ENCODE measurements at regions not wholly inside any gene's neighbourhood (a gene's known extent, or its start where the extent isn't known, plus 50 kb on each side); places are given as distances from the start of the nearest gene placed in this dataset.

GRCh38 chr14:53510281-53510912, 357.3 kb upstream of the DDHD1 start:
- no peak overlapping the region for H3K14ac ChIP-seq (ENCODE audit: insufficient read length)
- no peak overlapping the region for H2BK15ac ChIP-seq (ENCODE audit: low read length)
- H4K8ac ChIP-seq (ENCODE audit: extremely low read depth, insufficient read depth, low read length) = no peak overlapping the region
- H3K23ac ChIP-seq (ENCODE audit: insufficient read length) = no peak overlapping the region
- H4K20me1 ChIP-seq (replicated peaks in 1 of 2; ENCODE audit: control insufficient read depth in 1 of 2, insufficient read depth in 2 of 2, low read length in 2 of 2) = no peaks in the 10 kb centered on the region
- H3K4me3 ChIP-seq (ENCODE audit: extremely low read depth in 1 of 4, insufficient read depth in 2 of 4, low read depth in 3 of 4, low read length in 4 of 4) = no peak overlapping the region
- no peaks in the 10 kb centered on the region for H3K27me3 ChIP-seq (replicated peaks in 1 of 4; ENCODE audit: control insufficient read depth in 3 of 4, extremely low read depth in 1 of 4, insufficient read depth in 3 of 4, low read length in 3 of 4)
- no peak overlapping the region for H2BK20ac ChIP-seq (ENCODE audit: low read length)
- TF ChIP-seq TAF7 (optimal IDR thresholded peaks at IDR 0.05; ENCODE audit: borderline replicate concordance, low read depth, low read length) = no peak
- H4K5ac ChIP-seq (ENCODE audit: insufficient read length, low read depth, low read length) = no peak overlapping the region
- H3K4ac ChIP-seq (replicated peaks; ENCODE audit: insufficient read length, low read depth, low read length) = no peak overlapping the region
- ChIA-PET CTCF (ENCODE audit: partially characterized antibody) (interaction anchor here (0.5 to 0.7 kb wide), 3 partner anchors 666 to 825 kb away, joined by 3 read pairs; no protein-coding TSS in a partner anchor), POLR2A (ENCODE audit: partially characterized antibody) (interaction anchor here (0.7 kb wide), 1 partner anchor 404 kb away, joined by 4 read pairs; no protein-coding TSS in a partner anchor)
- H3K4me1 ChIP-seq (replicated peaks in 1 of 4; ENCODE audit: control insufficient read depth in 3 of 4, insufficient read depth in 4 of 4, low read length in 3 of 4) = no peaks in the 10 kb centered on the region
- no peak for DNase-seq (ENCODE audit: low read depth in 1 of 2, low spot score in 2 of 2)
- H4K91ac ChIP-seq (replicated peaks; ENCODE audit: insufficient read length, low read length) = no peak overlapping the region
- no peaks in the 10 kb centered on the region for H3K9me3 ChIP-seq (ENCODE audit: insufficient read depth in 2 of 2, low read depth in 1 of 2, low read length in 1 of 2)
- H2BK5ac ChIP-seq (ENCODE audit: low read depth, low read length) = no peak overlapping the region
- H3K9ac ChIP-seq (replicated peaks in 1 of 4; ENCODE audit: extremely low read depth in 1 of 4, low read depth in 3 of 4, low read length in 3 of 4) = no peak overlapping the region
- no peak overlapping the region for H2BK120ac ChIP-seq (replicated peaks; ENCODE audit: low read depth, low read length)
- H3K79me1 ChIP-seq (ENCODE audit: low read depth, low read length) = no peaks in the 10 kb centered on the region
- no peak overlapping the region for H2BK12ac ChIP-seq (ENCODE audit: low read depth, low read length)
- no peak overlapping the region for H3K56ac ChIP-seq (replicated peaks; ENCODE audit: insufficient read length, low read depth, low read length)
- no peaks in the 10 kb centered on the region for H3K36me3 ChIP-seq (ENCODE audit: control insufficient read depth in 2 of 4, insufficient read depth in 4 of 4, low read length in 3 of 4)
- no peaks in the 10 kb centered on the region for H3K79me2 ChIP-seq (ENCODE audit: control insufficient read depth in 1 of 2, insufficient read depth in 2 of 2, low read length in 2 of 2)
- H3K18ac ChIP-seq (ENCODE audit: extremely low read depth, low read length) = no peak overlapping the region
- no peak overlapping the region for H3K4me2 ChIP-seq (ENCODE audit: insufficient read depth in 1 of 2, low read depth in 2 of 2, low read length in 2 of 2)
- H2AK5ac ChIP-seq (ENCODE audit: low read depth, low read length) = no peak overlapping the region
- no peak overlapping the region for H3K27ac ChIP-seq (ENCODE audit: low read depth, low read length)
- no peaks in the 10 kb centered on the region; the same call in 1 of the 2 replicates for H3K23me2 ChIP-seq (ENCODE audit: low read depth, low read length)
- no peak for FAIRE-seq
- no peak overlapping the region for H2AFZ ChIP-seq (ENCODE audit: low read length)

All from H1 (cell line).